ENCODE measurements at regions not wholly inside any gene's neighbourhood (a gene's known extent, or its start where the extent isn't known, plus 50 kb on each side); places are given as distances from the start of the nearest gene placed in this dataset.

GRCh38 chr9:33728613-33729012 is 66.7 kb upstream of the PRSS3 start:
- no peak overlapping the region for H2AFZ ChIP-seq
- H3K36me3 Mint-ChIP-seq (ENCODE audit: low read depth), result no peaks in the 10 kb centered on the region
- H3K4me2 ChIP-seq, result no peak overlapping the region
- no peaks in the 10 kb centered on the region for H4K20me1 ChIP-seq (replicated peaks; ENCODE audit: insufficient read depth)
- no peak overlapping the region for H3K4me3 Mint-ChIP-seq
- no peaks in the 10 kb centered on the region for H3K36me3 ChIP-seq (ENCODE audit: insufficient read depth)
- ATAC-seq (no peak), DNase-seq (ENCODE audit: low spot score) (no peak)
- H3K9me2 ChIP-seq (ENCODE audit: insufficient read depth), result no peaks in the 10 kb centered on the region
- no peak overlapping the region for H3K4me3 ChIP-seq
- H3K27me3 Mint-ChIP-seq (ENCODE audit: insufficient read depth, low read depth, poor library complexity), result no peaks in the 10 kb centered on the region
- H3K9me3 Mint-ChIP-seq, result peaks cover 23% of the 10 kb centered on the region
- H3K4me1 Mint-ChIP-seq, result no peaks in the 10 kb centered on the region
- H3K27ac Mint-ChIP-seq, result no peak overlapping the region
- H3F3A ChIP-seq (replicated peaks; ENCODE audit: low read depth), result no peaks in the 10 kb centered on the region
- no peaks in the 10 kb centered on the region for H3K4me1 ChIP-seq (ENCODE audit: insufficient read depth)
- H3K27me3 ChIP-seq (ENCODE audit: insufficient read depth), result no peaks in the 10 kb centered on the region
- H3K79me2 ChIP-seq (replicated peaks; ENCODE audit: insufficient read depth), result no peaks in the 10 kb centered on the region
- H3K27ac ChIP-seq (ENCODE audit: low read depth), result no peak overlapping the region
- TF ChIP-seq ZNF462 (CRISPR knock-in tag; IDR thresholded peaks at IDR 0.05) (no peak), ZNF331 (CRISPR knock-in tag; IDR thresholded peaks at IDR 0.05; ENCODE audit: low read depth) (no peak), JUNB (IDR thresholded peaks at IDR 0.05; ENCODE audit: unreplicated experiment) (no peak), EZH2 (IDR thresholded peaks at IDR 0.05; ENCODE audit: low read depth, unreplicated experiment) (no peak), NANOG (IDR thresholded peaks at IDR 0.05; ENCODE audit: borderline replicate concordance) (no peak), CREB1 (CRISPR knock-in tag; IDR thresholded peaks at IDR 0.05; ENCODE audit: low read depth) (no peak), STAT1 (IDR thresholded peaks at IDR 0.05; ENCODE audit: unreplicated experiment) (no peak), POLR2AphosphoS5 (IDR thresholded peaks at IDR 0.05; ENCODE audit: low read depth) (no peak), ZNF114 (CRISPR knock-in tag; IDR thresholded peaks at IDR 0.05) (no peak), EZH2phosphoT487 (IDR thresholded peaks at IDR 0.05; ENCODE audit: unreplicated experiment) (no peak), CTCF (conservative IDR thresholded peaks at IDR 0.05; ENCODE audit: low read depth in 2 of 2) (no peak), REST (IDR thresholded peaks at IDR 0.05; ENCODE audit: unreplicated experiment) (no peak), ETS1 (IDR thresholded peaks at IDR 0.05) (no peak)

All from GM23338 (cell line).